ENCODE measurements at regions not wholly inside any gene's neighbourhood (a gene's known extent, or its start where the extent isn't known, plus 50 kb on each side); places are given as distances from the start of the nearest gene placed in this dataset.

DNA sequence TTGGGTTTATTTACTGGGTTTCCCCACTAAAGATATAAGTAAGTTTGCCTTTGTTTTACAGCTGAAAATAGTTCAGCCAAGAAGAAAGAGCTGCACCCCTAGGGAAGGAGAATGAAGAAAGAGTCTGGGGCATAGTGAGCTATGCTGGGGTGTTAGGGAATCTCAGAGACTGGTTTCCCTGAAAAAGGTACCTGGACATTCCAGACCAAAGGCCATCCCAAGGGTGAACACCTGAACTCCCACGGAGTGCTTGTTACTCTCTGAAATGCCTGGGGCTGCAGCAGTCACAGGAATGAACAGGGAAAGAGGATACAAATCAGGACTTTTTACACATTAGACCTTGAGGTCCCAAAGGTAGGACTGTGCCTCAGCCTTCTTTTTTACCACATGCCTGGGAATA is 337.6 kb upstream of the SLC10A2 start:
- TF ChIP-seq, protein P1, sequence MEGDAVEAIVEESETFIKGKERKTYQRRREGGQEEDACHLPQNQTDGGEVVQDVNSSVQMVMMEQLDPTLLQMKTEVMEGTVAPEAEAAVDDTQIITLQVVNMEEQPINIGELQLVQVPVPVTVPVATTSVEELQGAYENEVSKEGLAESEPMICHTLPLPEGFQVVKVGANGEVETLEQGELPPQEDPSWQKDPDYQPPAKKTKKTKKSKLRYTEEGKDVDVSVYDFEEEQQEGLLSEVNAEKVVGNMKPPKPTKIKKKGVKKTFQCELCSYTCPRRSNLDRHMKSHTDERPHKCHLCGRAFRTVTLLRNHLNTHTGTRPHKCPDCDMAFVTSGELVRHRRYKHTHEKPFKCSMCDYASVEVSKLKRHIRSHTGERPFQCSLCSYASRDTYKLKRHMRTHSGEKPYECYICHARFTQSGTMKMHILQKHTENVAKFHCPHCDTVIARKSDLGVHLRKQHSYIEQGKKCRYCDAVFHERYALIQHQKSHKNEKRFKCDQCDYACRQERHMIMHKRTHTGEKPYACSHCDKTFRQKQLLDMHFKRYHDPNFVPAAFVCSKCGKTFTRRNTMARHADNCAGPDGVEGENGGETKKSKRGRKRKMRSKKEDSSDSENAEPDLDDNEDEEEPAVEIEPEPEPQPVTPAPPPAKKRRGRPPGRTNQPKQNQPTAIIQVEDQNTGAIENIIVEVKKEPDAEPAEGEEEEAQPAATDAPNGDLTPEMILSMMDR (IDR thresholded peaks at IDR 0.05; ENCODE audit: low read depth, low read length): no peak
- TF ChIP-seq EZH2phosphoT487 (IDR thresholded peaks at IDR 0.05; ENCODE audit: low read depth): no peak

All from OCI-LY3 (cell line).